Upper lobe of right lung (tissue), 1 donor: ENCODE measurements at regions not wholly inside any gene's neighbourhood (a gene's known extent, or its start where the extent isn't known, plus 50 kb on each side); places are given as distances from the start of the nearest gene placed in this dataset.
A peak's percentile ranks its signal among the peaks of the same experiment; 100 is the strongest.
"Not testable (repeated sequence)": the region's sequence is repeated elsewhere in the genome, so short reads cannot be mapped to it uniquely, and the experiment has no call there.

Experiments used
- ATAC-seq: fragments of 200-7000 bp; cut with Tn5 transposase; one replicate; pipeline ENCODE4 v1.9.1; 2020; ENCODE audit warnings: mild to moderate bottlenecking, moderate library complexity
- DNase-seq: peaks from one replicate; pipeline ENCODE4 v3.0.0-alpha.2; 2020
- H3K27ac ChIP-seq: fragments of 200-600 bp; one replicate; pipeline ENCODE4 v1.8.0; 2022
- H3K27me3 ChIP-seq: fragments of 200-600 bp; one replicate; pipeline ENCODE4 v1.8.0; 2022; ENCODE audit warnings: mild to moderate bottlenecking
- H3K36me3 ChIP-seq: fragments of 200-600 bp; one replicate; pipeline ENCODE4 v1.8.0; 2022
- H3K4me1 ChIP-seq: fragments of 200-600 bp; one replicate; pipeline ENCODE4 v1.8.0; 2022
- H3K4me3 ChIP-seq: fragments of 200-600 bp; one replicate; pipeline ENCODE4 v1.8.0; 2022; ENCODE audit warnings: mild to moderate bottlenecking
- H3K9me3 ChIP-seq: fragments of 200-600 bp; one replicate; pipeline ENCODE4 v1.8.0; 2022
- intact Hi-C: fragments of 100-400 bp; cut with DNase I; formaldehyde crosslinking; loops from one replicate; pipeline ENCODE4 v1.11.0; 2022
- TF ChIP-seq, protein P1 (sequence below): fragments of 200-600 bp; IDR thresholded peaks from one replicate; pipeline ENCODE4 v1.8.0; 2022; ENCODE audit warnings: antibody characterized with exemption
- donor health status: DM: no; HTN: yes; CAD: no; lungs with severe emphysema.

DNA sequence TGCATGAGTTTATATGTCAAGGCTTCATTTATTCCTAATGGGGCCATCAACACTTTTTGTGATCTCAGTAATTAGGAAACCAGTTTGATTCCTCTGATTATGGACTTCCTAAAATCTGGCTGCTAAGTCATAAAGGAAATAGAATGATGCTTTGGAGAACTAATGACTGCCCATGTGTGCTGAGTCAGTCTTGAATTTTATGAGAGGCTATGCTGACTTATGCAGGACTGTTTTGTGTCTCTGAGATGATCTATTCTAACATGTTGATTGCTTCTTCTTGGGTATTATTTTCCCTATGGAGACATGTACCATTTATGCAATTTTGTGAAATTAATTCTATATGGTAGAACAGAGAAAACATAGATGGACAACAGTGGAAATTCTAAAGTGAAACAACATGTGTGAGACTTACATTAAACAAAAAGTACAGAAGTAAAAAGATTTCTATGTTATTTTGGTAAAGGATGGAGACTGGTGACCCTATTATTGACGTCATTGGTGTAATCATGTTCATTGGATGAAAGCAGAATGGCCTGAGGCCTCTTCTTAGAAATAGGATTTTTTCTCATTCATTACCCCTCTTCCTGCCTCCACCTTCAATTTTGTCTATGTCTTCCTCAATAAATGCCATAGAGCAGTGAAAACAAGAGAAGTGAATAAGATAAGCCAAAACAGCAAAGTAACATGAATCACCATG, 1658.2 kb upstream of the PIK3C3 start:
- H3K9me3 ChIP-seq, result no peaks in the 10 kb centered on the region
- no peaks in the 10 kb centered on the region for H3K4me1 ChIP-seq
- no peak overlapping the region for H3K4me3 ChIP-seq
- TF ChIP-seq, protein P1, sequence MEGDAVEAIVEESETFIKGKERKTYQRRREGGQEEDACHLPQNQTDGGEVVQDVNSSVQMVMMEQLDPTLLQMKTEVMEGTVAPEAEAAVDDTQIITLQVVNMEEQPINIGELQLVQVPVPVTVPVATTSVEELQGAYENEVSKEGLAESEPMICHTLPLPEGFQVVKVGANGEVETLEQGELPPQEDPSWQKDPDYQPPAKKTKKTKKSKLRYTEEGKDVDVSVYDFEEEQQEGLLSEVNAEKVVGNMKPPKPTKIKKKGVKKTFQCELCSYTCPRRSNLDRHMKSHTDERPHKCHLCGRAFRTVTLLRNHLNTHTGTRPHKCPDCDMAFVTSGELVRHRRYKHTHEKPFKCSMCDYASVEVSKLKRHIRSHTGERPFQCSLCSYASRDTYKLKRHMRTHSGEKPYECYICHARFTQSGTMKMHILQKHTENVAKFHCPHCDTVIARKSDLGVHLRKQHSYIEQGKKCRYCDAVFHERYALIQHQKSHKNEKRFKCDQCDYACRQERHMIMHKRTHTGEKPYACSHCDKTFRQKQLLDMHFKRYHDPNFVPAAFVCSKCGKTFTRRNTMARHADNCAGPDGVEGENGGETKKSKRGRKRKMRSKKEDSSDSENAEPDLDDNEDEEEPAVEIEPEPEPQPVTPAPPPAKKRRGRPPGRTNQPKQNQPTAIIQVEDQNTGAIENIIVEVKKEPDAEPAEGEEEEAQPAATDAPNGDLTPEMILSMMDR, result no peak
- no peaks in the 10 kb centered on the region for H3K36me3 ChIP-seq
- H3K27me3 ChIP-seq, result no peaks in the 10 kb centered on the region
- ATAC-seq (no peak), DNase-seq (no peak)
- intact Hi-C loops, result no loop called here
- no peak overlapping the region for H3K27ac ChIP-seq

DNA sequence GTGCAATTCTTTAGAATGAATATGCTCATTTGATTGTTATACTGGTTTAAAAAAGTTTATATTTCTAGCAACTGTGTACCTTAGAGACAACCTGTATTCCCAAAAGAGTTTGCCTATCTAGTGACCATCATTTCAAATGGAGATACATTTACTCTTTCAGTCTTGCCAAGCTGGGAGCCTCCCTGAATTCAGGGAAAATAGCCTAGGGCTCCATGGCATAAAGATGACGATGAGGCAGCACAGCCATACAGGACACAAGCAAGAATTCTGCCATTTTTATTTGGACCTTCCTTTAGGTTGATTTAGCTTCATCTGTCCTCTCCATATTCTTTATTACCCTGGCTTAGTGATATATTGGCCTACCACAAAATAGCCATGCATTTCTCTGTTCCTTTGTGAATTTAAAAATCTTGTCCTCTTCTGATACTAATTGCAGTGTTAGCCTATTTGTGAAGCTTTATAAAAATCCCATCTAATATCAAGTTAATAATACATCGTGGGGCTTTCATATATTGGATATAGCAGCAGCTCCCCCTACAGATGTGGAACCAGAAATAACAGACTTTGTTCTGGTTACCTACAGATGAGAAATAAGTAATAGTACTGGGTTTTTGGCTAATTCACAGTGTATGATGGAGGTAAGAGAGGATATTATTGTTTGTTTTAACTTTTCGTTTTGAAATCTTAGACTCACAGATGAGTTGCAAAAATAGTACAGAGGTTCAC, 1661.9 kb upstream of the PIK3C3 start:
- H3K27me3 ChIP-seq, result no peaks in the 10 kb centered on the region
- no peak for DNase-seq
- intact Hi-C loops, result no loop called here
- no peak overlapping the region for H3K27ac ChIP-seq
- no peaks in the 10 kb centered on the region for H3K9me3 ChIP-seq
- no peak overlapping the region for H3K4me3 ChIP-seq
- TF ChIP-seq, protein P1, result peak; percentile 34
- H3K36me3 ChIP-seq, result no peaks in the 10 kb centered on the region
- no peaks in the 10 kb centered on the region for H3K4me1 ChIP-seq
- ATAC-seq, result no peak

DNA sequence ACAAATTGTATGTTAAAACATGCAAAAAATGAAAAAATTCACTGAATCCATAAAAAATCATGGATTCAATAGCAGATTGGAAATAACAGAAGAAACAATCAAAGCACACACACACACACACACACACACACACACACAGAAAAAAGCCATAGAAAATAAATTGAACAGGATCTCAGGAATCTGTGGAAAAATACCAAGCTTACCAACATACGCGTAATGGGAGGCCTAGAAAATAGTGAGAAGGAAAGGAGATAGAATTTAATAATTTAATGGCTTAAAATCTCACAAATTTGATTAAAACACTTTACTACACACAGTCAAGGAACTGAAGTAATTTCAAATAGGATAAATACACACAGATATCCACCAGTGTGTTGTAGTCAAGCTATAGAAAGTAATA, 1671.5 kb upstream of the PIK3C3 start:
- ATAC-seq (no peak), DNase-seq (no peak)
- H3K36me3 ChIP-seq, result no peaks in the 10 kb centered on the region
- H3K4me1 ChIP-seq, result no peaks in the 10 kb centered on the region
- no peaks in the 10 kb centered on the region for H3K27me3 ChIP-seq
- H3K9me3 ChIP-seq, result no peaks in the 10 kb centered on the region
- TF ChIP-seq, protein P1, result no peak
- no peak overlapping the region for H3K27ac ChIP-seq
- H3K4me3 ChIP-seq, result no peak overlapping the region
- intact Hi-C loops, result no loop called here

DNA sequence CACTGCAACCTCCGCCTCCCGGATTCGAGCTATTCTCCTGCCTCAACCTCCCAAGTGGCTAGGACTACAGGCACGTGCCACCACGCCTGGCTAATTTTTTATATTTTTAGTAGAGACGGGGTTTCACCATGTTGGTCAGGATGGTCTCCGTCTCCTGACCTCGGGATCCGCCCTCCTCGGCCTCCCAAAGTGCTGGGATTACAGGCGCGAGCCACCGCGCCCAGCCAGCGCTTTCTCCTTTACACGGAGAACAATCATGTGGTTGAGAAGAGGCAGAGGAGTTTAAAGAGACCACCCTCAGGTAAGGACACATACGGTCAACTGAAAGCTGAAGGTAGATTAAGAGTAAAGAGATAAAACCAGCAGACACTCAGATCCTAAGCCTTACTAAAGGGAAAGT, 1673.7 kb upstream of the PIK3C3 start:
- H3K27ac ChIP-seq, DNase-seq, intact Hi-C loops, H3K4me3 ChIP-seq, H3K9me3 ChIP-seq, ATAC-seq, H3K27me3 ChIP-seq, H3K4me1 ChIP-seq, H3K36me3 ChIP-seq: not testable (repeated sequence)

DNA sequence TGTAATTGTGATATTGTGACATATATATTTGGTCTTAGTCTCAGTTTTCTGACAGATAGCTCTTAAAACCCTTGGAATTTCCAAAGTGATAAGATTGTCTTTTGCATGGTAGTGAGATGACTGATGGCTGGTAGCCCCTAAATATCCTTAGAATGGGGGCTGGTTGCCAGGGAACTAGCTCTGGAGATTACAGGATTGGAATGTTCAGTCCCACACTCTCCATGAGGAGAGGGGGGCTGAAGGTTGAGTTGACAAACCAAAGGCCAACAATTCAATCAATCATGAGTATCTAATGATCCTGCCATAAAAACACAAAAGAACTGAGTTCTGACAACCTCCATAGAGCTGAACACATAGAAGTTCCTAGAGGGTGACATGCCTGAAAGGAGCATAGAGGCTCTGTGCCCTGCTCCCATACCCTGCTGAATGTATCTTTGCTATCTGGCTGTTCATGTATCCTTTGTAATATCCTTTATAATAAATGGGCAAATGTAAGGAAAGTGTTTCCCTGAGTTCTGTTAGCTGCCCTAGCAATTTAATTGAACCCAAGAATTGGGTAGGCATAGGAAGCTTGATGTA, 1680.3 kb upstream of the PIK3C3 start:
- ATAC-seq (no peak), DNase-seq (no peak)
- H3K36me3 ChIP-seq, result no peaks in the 10 kb centered on the region
- H3K4me1 ChIP-seq, result no peaks in the 10 kb centered on the region
- no peaks in the 10 kb centered on the region for H3K27me3 ChIP-seq
- H3K9me3 ChIP-seq, result no peaks in the 10 kb centered on the region
- no peak overlapping the region for H3K4me3 ChIP-seq
- TF ChIP-seq, protein P1, result no peak
- H3K27ac ChIP-seq, result no peak overlapping the region
- intact Hi-C loops, result no loop called here

DNA sequence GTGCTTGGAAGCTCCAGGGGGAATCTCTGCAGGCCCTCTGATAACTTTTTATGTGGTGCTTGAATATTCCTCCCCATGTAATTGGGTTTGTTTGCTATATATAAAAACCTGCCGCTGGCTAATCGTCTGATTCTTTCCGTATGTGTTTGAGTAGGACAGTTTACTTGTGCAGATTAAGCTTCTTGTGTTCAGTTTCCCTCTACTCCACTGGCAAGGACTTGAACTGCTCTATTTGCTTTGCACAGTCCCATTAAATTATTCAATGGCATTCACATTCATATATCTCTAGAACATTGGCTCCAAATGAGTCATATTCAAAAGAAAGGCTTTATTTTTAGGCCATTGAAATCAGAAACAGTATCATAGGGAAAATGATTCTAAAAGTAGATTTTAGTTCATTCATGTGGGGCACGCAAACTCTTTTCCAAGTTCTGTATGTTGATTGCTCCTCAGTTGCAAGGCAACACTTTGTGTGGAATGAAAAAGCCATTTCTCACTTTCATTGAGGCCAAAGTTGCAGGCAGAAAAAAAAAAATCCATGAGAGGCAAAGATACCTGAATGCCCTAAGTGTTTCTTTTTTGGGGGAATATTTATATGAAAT, 1682.3 kb upstream of the PIK3C3 start:
- H3K4me3 ChIP-seq, result no peak overlapping the region
- no peaks in the 10 kb centered on the region for H3K27me3 ChIP-seq
- ATAC-seq (no peak), DNase-seq (no peak)
- TF ChIP-seq, protein P1, result no peak
- no peaks in the 10 kb centered on the region for H3K4me1 ChIP-seq
- H3K27ac ChIP-seq, result no peak overlapping the region
- H3K36me3 ChIP-seq, result no peaks in the 10 kb centered on the region
- intact Hi-C loops, result no loop called here
- H3K9me3 ChIP-seq, result no peaks in the 10 kb centered on the region
